GM12892 (cell line): ENCODE measurements at regions not wholly inside any gene's neighbourhood (a gene's known extent, or its start where the extent isn't known, plus 50 kb on each side); places are given as distances from the start of the nearest gene placed in this dataset.

Experiments used
- POLR2A ChIP-seq: IDR thresholded peaks from 2 replicates; pipeline ENCODE4 v1.6.1; 2011; ENCODE audit warnings: low read depth, low read length, control low read depth
- POLR2AphosphoS5 ChIP-seq: IDR thresholded peaks from 2 replicates; pipeline ENCODE4 v1.6.1; 2011; ENCODE audit warnings: low read depth, low read length, control low read depth
- TAF1 ChIP-seq: IDR thresholded peaks from 2 replicates; pipeline ENCODE4 v1.6.1; 2011; ENCODE audit warnings: low read depth, mild to moderate bottlenecking, control low read depth, low read length, borderline replicate concordance

GRCh38 chr18:22566703-22567420, 149.1 kb upstream of the CTAGE1 start:
- TF ChIP-seq TAF1 = no peak
- no peak for TF ChIP-seq POLR2AphosphoS5
- no peak for TF ChIP-seq POLR2A
